ENCODE measurements at regions not wholly inside any gene's neighbourhood (a gene's known extent, or its start where the extent isn't known, plus 50 kb on each side); places are given as distances from the start of the nearest gene placed in this dataset.

GRCh38 chr6:109242029-109242428 lies 140.2 kb downstream of the CD164 start:
- H3K36me3 ChIP-seq (ENCODE audit: insufficient read depth) = no peaks in the 10 kb centered on the region
- ATAC-seq = no peak
- Mint-ChIP-seq H3K4me3 (no peak overlapping the region), H3K4me1 (no peaks in the 10 kb centered on the region; the same call in 2 of the 3 replicates), H3K36me3 (ENCODE audit: low read depth) (no peaks in the 10 kb centered on the region), H3K9me3 (no peaks in the 10 kb centered on the region; the same call in 2 of the 3 replicates), H3K27ac (no peak overlapping the region), H3K27me3 (ENCODE audit: insufficient read depth, low read depth, poor library complexity) (no peaks in the 10 kb centered on the region)
- H4K20me1 ChIP-seq (replicated peaks; ENCODE audit: insufficient read depth) = no peaks in the 10 kb centered on the region
- peak overlapping the region; percentile 8; the same call in 1 of the 2 replicates for H2AFZ ChIP-seq
- no peak overlapping the region for H3K27ac ChIP-seq (ENCODE audit: low read depth)
- H3K79me2 ChIP-seq (replicated peaks; ENCODE audit: insufficient read depth) = no peaks in the 10 kb centered on the region
- TF ChIP-seq, protein P1, sequence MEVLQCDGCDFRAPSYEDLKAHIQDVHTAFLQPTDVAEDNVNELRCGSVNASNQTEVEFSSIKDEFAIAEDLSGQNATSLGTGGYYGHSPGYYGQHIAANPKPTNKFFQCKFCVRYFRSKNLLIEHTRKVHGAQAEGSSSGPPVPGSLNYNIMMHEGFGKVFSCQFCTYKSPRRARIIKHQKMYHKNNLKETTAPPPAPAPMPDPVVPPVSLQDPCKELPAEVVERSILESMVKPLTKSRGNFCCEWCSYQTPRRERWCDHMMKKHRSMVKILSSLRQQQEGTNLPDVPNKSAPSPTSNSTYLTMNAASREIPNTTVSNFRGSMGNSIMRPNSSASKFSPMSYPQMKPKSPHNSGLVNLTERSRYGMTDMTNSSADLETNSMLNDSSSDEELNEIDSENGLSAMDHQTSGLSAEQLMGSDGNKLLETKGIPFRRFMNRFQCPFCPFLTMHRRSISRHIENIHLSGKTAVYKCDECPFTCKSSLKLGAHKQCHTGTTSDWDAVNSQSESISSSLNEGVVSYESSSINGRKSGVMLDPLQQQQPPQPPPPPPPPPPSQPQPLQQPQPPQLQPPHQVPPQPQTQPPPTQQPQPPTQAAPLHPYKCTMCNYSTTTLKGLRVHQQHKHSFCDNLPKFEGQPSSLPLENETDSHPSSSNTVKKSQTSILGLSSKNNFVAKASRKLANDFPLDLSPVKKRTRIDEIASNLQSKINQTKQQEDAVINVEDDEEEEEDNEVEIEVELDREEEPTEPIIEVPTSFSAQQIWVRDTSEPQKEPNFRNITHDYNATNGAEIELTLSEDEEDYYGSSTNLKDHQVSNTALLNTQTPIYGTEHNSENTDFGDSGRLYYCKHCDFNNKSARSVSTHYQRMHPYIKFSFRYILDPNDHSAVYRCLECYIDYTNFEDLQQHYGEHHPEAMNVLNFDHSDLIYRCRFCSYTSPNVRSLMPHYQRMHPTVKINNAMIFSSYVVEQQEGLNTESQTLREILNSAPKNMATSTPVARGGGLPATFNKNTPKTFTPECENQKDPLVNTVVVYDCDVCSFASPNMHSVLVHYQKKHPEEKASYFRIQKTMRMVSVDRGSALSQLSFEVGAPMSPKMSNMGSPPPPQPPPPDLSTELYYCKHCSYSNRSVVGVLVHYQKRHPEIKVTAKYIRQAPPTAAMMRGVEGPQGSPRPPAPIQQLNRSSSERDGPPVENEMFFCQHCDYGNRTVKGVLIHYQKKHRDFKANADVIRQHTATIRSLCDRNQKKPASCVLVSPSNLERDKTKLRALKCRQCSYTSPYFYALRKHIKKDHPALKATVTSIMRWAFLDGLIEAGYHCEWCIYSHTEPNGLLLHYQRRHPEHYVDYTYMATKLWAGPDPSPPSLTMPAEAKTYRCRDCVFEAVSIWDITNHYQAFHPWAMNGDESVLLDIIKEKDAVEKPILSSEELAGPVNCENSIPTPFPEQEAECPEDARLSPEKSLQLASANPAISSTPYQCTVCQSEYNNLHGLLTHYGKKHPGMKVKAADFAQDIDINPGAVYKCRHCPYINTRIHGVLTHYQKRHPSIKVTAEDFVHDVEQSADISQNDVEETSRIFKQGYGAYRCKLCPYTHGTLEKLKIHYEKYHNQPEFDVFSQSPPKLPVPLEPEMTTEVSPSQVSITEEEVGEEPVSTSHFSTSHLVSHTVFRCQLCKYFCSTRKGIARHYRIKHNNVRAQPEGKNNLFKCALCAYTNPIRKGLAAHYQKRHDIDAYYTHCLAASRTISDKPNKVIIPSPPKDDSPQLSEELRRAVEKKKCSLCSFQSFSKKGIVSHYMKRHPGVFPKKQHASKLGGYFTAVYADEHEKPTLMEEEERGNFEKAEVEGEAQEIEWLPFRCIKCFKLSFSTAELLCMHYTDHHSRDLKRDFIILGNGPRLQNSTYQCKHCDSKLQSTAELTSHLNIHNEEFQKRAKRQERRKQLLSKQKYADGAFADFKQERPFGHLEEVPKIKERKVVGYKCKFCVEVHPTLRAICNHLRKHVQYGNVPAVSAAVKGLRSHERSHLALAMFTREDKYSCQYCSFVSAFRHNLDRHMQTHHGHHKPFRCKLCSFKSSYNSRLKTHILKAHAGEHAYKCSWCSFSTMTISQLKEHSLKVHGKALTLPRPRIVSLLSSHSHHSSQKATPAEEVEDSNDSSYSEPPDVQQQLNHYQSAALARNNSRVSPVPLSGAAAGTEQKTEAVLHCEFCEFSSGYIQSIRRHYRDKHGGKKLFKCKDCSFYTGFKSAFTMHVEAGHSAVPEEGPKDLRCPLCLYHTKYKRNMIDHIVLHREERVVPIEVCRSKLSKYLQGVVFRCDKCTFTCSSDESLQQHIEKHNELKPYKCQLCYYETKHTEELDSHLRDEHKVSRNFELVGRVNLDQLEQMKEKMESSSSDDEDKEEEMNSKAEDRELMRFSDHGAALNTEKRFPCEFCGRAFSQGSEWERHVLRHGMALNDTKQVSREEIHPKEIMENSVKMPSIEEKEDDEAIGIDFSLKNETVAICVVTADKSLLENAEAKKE (CRISPR knock-in tag; IDR thresholded peaks at IDR 0.05) = no peak
- no peaks in the 10 kb centered on the region for H3K27me3 ChIP-seq (ENCODE audit: insufficient read depth)
- no peak overlapping the region for H3K4me2 ChIP-seq
- no peaks in the 10 kb centered on the region; the same call in 1 of the 2 replicates for H3K4me1 ChIP-seq (ENCODE audit: insufficient read depth)
- no peaks in the 10 kb centered on the region for H3F3A ChIP-seq (replicated peaks; ENCODE audit: low read depth)
- peaks cover 7% of the 10 kb centered on the region; the same call in 1 of the 2 replicates for H3K9me2 ChIP-seq (ENCODE audit: insufficient read depth)
- DNase-seq (ENCODE audit: low spot score) = no peak
- H3K4me3 ChIP-seq = no peak overlapping the region

GRCh38 chr6:109241199-109241598 lies 141.1 kb downstream of the CD164 start:
- no peak overlapping the region for H3K27ac Mint-ChIP-seq
- Histone ChIP-seq H4K20me1 (replicated peaks; ENCODE audit: insufficient read depth) (no peaks in the 10 kb centered on the region), H3K4me1 (ENCODE audit: insufficient read depth) (peaks cover 4% of the 10 kb centered on the region; the same call in 1 of the 2 replicates), H3F3A (replicated peaks; ENCODE audit: low read depth) (no peaks in the 10 kb centered on the region), H3K9me2 (ENCODE audit: insufficient read depth) (peaks cover 7% of the 10 kb centered on the region; the same call in 1 of the 2 replicates), H3K4me3 (no peak overlapping the region), H3K79me2 (replicated peaks; ENCODE audit: insufficient read depth) (no peaks in the 10 kb centered on the region), H2AFZ (no peak overlapping the region), H3K27ac (ENCODE audit: low read depth) (no peak overlapping the region), H3K36me3 (ENCODE audit: insufficient read depth) (no peaks in the 10 kb centered on the region), H3K4me2 (no peak overlapping the region), H3K27me3 (ENCODE audit: insufficient read depth) (no peaks in the 10 kb centered on the region)
- H3K4me1 Mint-ChIP-seq = peaks cover 2% of the 10 kb centered on the region
- no peak for DNase-seq (ENCODE audit: low spot score)
- peaks cover 2% of the 10 kb centered on the region for H3K27me3 Mint-ChIP-seq (ENCODE audit: insufficient read depth, low read depth, poor library complexity)
- no peaks in the 10 kb centered on the region for H3K36me3 Mint-ChIP-seq (ENCODE audit: low read depth)
- no peak overlapping the region for H3K4me3 Mint-ChIP-seq
- H3K9me3 Mint-ChIP-seq = no peaks in the 10 kb centered on the region; the same call in 2 of the 3 replicates
- ATAC-seq = no peak
- TF ChIP-seq EZH2phosphoT487 (IDR thresholded peaks at IDR 0.05; ENCODE audit: unreplicated experiment) = no peak
- TF ChIP-seq, protein P1 (CRISPR knock-in tag; IDR thresholded peaks at IDR 0.05) = no peak
- no peak for TF ChIP-seq EZH2 (IDR thresholded peaks at IDR 0.05; ENCODE audit: low read depth, unreplicated experiment)
- no peak for TF ChIP-seq JUNB (IDR thresholded peaks at IDR 0.05; ENCODE audit: unreplicated experiment)
- TF ChIP-seq ZNF114 (CRISPR knock-in tag; IDR thresholded peaks at IDR 0.05) = no peak
- TF ChIP-seq NANOG (IDR thresholded peaks at IDR 0.05; ENCODE audit: borderline replicate concordance) = no peak
